ENCODE measurements at regions not wholly inside any gene's neighbourhood (a gene's known extent, or its start where the extent isn't known, plus 50 kb on each side); places are given as distances from the start of the nearest gene placed in this dataset.

GRCh38 chr14:38004610-38004879 is 203.2 kb upstream of the SSTR1 start:
- no peak for TF ChIP-seq CTCF (IDR thresholded peaks at IDR 0.05)
- TF ChIP-seq EP300 (IDR thresholded peaks at IDR 0.05), result no peak
- no peak for TF ChIP-seq POLR2A (IDR thresholded peaks at IDR 0.05)

Data from upper lobe of left lung (tissue), 4 donors.